ENCODE measurements at regions not wholly inside any gene's neighbourhood (a gene's known extent, or its start where the extent isn't known, plus 50 kb on each side); places are given as distances from the start of the nearest gene placed in this dataset.
"Not testable (repeated sequence)": the region's sequence is repeated elsewhere in the genome, so short reads cannot be mapped to it uniquely, and the experiment has no call there.

DNA sequence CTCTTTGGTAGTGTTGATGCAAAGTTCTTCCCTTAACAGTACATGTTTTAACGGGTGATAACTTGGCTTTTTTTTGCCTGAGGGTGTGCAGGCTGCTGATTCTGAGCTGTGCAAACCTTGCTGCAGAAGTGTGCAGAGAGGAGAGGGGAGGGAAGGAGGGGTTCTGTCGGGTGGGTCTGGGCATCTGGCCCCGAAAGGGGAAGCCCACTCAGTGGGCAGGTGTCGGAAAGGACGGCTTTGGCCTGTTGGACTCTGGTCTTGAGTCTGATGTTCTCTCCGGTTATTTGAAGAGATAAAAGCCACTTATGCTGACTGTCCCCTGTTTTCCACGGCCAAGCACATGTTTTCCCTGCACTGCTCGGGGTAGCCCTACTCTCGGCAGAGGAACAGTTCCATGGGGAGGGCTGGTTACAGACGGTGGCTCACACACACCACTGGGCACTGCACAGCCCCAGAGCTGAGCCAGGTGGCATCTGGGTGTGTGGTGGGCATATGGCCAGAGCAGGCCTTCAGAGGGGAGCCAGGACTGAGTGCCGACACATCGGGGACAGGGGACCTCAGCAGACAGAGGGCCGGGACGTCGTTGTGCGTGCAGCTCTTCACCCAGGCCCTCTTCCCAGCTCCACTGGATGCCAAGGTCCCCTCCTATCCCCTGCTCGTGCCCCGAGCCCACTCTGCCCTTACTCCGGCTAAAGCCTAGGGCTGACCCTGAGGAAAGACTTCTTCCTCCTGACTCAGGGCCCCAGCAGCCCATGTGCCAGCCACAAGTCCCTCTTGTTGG lies 93.2 kb downstream of the TEX29 start:
- no peak for DNase-seq

DNA sequence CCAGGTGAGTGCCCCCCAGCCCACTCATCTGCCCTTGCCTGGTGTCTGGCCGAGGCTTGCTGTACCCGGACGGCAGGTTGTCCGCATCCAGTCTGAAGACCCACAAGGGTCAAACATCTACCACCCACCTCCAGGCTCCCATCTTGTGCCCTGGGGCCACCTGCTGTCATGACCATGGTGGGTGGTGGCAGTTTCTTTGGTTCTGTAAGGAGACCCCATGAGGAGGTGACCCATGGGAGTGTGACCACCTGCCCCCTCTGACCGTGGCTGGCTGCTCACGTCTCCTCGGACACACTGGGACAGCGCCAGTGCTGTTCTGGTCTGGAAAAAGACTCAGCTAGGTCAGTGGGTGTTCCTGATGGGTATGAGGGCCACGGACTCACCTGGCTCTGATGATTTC lies 93.9 kb downstream of the TEX29 start:
- no peak for DNase-seq

DNA sequence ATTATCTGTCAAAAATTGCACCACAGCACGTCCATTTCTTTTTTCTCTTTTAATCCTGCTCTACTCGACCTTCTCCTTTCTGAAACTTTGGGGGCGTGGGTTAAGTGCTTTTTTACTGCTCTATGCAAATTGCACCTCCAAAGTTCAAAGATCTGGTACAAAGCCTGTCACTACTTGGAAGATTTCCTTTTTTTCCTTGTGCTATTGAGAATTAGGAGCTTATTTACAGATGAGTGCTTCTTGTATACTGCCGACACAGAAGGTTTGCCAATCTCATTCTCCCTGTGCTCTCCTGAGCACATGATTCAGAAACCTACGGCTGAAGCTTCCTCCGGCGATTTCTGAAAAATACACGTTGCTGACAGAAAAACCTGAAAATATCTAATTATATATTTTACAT lies 94.8 kb downstream of the TEX29 start:
- DNase-seq, result no peak

DNA sequence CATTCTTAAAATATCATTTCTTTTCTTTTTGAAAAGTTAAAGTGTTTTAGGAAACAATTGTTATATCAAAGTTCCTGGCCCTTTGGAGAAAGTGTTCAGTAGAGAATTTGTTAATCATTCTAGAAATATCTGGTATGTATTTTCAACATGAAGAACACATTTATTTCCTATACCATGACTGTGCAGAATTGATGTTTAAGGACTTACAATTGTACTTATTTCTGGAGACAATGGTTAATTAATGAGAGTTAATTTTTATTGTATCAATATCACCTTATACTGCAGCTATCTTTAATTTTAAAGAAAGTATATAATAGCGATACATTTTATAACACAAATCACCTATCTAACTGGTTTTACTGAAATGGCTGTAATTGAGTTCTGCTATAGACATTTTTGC lies 95.3 kb downstream of the TEX29 start:
- DNase-seq, result no peak

DNA sequence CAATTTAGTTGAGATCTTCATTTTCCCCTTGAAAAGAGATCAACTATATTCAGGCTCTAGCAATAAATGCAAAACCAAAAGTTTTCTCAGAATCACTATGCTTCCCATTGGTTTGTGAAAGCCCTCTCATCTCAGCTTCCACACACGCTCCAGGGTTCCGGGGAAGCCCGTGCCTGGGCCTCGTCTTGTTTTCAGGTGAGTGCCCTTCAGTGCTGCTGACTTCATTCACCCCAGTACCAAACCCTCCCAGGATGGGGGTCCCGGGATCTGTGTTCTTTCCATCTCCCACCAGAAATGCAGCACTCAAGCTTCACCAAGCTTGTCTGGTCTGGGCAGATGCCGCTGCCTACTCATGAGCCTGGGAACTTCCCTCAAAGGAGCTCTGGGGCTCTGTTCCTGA lies 97.7 kb downstream of the TEX29 start:
- DNase-seq, result no peak

DNA sequence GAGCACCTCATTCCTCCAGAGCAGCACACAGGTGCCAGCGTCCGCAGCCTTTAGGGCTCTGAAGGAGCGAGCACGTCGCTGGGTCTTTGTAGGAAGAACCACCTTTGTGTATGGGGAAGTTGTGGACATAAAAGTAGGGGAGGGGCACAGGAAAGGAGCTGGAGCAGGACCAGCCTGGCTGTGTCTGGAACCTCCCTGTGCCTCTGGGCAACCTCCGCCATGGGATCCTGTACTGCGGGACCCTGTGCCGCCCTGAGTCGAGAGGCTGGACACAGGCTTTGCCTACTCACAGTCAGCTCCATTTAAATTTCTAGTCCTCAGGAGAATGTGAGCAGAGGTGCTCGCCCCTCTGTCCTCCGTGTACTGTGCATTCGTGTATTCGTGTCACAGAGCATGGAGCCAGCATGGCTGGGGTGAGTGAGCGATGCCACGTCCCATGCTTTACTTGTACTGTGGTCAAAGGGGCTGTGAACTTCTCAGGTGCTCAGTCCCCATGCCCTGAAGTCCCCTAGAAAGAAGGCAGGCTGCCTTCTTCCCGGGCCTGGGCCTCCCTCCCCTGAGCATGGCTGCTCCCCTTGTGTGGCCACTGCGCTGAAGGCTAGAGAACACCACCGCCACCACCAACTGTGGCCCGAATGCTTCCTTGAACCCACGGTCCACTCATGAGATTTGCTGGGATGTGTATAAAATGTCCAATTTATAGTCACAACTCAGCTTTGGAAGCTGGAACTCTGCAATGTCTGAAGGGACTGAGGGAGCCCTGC lies 99.9 kb downstream of the TEX29 start:
- DNase-seq, result no peak

DNA sequence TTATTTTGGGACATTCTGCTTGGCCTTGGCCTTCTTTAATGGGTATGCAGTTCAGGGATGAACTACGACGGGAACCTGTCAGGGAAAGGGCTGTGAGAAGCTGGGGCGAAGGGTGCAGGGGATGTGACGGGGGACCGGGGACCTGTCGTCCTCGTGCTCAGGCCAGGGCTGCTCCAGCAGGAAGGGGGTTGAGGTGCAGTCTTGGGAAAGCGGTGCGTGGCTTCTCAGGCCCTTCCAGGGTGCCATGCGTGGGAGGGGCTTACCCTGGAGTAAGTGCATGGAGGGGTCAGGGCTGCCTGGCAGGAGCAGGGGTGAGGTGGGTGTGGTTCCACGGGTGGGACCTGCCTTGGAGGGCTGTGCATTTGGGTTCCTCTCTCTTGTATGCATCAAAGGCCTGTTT lies 100.8 kb downstream of the TEX29 start:
- DNase-seq, result no peak

DNA sequence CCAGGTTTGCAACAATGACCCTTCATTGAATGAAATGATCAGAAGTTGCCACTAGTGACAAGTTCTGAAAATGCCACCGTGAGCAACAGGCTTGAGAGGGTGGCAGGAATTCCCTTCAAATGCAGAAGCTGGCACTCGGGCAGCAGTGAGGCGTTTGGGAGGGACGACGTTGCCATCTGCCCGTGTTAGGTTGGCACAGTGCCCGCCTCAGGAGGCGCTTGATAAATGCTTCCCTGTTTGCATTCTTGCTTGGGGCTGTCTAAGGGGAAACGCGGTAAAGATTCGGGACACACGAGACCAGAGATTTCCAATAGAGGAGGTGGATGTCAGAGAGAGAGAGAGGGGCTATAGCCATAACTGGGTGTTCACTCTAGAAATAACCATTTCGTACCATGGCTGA lies 101.9 kb downstream of the TEX29 start:
- DNase-seq, result no peak

DNA sequence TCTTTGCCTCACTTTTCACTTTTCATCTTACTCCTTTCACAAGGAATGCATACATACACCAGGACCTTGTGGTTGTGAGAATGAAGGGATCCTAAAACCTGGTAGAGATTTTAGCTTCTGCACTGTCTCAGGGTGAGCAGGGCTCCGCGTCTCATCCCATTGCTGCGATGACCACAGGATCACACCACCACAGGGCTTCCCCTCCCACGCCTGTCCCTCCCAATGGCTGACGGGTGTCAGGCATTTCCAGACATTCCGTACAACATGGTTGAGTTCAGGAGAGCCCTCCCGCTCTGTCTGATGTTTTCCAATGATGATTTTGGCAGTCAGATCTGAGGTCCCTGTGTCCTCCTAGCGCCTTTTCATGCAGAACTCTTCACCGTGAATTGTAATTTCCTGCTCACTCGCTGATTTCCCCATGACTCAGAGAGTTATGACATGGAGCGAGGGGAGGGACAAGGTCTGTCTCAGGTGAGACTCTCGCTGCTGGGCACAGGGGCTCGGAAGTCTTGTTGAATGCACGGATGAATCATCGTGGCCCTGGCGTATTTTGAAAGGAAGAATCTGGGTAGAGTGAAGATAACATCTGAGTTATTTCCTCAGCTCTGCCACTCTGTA lies 102.8 kb downstream of the TEX29 start:
- DNase-seq, result no peak

DNA sequence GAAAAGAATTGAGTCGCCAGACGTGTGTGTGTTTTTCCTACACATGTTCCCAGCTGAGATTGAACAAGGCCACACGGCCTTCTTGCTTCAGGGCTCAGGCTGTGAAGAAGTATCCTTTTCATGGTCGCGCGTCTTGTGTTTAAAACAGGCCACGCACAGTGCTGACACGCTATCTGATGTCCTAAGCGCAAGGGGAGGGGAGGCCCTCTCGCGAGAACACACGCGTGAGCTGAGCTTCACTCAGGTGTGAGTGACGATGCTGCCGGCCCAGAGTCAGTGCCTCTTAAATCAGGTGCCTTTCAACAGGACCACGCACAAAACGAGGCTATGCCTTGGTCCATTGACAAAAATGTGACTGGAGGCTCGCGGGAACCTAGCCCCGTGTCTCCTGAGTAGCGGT lies 103.7 kb downstream of the TEX29 start:
- DNase-seq, result no peak

DNA sequence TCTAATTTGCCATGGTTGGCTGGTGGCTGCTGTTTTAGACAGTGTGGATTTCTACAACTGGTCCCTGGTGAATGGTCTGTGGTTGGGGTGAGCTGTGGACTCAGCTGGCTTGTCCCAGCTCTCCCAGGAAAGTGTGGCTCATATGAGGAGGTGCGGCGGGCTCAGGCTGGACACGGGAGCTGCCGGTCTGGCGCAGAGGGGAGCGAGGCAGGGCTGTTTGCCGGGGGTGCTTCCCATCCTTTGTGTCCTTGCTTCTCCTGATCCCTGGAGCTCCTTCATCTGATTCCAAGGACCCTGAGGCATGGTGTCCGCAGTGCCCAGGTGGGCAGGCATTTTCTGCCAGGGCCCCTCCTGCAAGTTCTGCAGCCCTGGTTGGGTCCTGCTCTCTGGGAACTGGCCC lies 104.9 kb downstream of the TEX29 start:
- no peak for DNase-seq

DNA sequence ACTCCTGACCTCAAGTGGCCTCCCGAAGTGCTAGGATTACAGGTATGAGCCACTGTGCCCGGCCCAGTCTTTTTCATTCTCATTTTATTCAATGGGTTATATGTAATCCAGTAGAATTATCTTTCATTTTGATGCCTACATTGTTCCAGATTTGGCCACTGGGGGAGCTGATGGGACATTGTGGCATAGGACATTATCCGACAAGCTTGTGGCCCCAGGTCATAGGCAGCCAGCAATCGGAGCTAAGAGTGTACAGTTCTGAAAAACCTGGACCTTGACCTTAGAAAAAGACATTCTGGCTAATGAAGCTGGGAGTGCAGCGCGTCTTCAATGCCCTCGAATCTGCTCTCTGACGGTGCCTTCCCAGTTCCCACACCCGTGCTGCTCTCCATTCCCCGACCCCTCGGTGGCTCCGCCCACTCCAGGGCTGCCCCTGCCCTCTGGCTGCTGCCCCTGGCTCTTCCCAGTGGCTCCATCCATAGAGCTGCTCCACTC lies 108.7 kb downstream of the TEX29 start:
- DNase-seq, result no peak

DNA sequence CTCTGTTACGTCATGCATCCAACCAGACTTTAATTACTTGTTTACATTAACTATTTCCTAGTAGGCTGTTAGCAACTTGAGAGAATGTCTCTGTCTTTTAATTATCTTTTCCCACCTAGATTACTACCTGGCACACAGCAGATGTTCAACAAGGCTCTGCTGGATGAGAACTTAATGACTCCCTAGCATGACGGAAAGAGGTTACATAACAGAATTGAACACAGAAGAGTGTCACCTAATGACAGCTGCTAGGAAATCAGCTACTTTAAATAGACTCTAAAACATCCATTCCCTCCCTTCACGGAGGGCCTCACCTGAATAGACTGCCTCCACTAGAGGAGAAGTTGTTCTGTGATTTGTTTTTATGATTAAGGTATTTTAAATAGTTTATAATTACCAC lies 110.8 kb downstream of the TEX29 start:
- peak; percentile 62 for DNase-seq

DNA sequence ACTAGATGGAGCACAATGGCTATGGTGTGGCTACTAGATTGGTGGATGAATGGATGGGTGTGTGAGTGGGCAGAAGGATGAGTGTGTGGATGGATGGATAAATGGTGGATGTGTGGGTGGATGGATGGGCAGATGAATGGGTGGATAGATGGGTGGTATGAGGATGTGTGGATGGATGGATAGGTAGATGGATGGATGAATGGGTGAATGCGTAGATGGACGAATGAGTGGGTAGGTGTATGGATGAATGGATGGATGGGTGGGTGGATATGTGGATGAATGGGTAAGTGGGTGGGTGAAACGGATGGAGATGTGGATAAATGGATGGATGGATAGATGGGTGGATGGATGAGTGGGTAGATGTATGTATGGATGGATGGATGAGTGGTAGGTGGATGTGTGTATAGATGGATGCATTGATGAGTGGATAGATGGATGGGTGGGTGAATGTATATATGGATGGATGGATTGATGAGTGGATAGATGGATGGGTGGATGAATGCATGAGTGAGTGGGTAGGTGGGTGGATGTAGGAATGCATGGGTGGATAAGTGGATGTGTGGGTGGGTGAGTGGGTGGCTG lies 114.2 kb downstream of the TEX29 start:
- no peak for DNase-seq

DNA sequence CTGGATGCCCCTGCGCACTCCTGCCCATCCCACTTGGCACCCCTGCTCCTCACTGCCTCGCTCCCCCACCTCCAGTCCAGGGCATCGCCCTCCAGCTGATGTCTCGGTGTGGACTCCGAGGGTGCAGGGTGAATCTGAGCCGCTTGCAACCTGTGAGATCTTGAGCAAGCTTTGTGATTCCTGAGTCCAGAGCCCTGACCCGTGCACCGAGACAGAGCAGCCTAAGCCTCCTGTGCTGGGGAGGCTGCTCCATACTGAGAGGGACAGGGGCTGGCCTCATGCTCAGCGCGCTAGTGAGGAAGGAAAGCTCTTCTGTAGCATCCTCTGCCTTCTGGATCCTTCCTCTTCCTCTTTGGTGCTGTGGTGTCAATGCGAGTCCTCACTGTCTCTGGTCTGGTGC lies 116.0 kb downstream of the TEX29 start:
- DNase-seq, result no peak

DNA sequence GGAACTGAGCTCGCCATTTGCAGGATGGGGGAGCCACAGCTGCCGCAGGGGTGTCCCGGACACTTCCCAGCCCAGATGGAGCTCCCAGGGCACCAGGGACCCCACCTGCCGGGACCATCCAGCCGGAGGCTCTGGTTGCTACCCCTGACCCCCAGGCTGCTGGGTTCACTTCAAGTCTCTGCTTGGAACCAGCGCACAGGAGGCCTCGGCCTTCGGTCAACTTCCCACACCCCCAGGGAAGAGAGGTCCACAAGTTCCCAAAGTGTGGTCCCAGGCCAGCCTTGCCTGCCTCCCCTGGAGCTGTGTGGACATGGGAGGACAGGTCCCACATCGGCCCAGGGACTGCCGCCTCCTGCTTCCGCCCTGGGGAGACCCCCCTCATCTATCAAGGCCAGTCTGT lies 117.0 kb downstream of the TEX29 start:
- no peak for DNase-seq

DNA sequence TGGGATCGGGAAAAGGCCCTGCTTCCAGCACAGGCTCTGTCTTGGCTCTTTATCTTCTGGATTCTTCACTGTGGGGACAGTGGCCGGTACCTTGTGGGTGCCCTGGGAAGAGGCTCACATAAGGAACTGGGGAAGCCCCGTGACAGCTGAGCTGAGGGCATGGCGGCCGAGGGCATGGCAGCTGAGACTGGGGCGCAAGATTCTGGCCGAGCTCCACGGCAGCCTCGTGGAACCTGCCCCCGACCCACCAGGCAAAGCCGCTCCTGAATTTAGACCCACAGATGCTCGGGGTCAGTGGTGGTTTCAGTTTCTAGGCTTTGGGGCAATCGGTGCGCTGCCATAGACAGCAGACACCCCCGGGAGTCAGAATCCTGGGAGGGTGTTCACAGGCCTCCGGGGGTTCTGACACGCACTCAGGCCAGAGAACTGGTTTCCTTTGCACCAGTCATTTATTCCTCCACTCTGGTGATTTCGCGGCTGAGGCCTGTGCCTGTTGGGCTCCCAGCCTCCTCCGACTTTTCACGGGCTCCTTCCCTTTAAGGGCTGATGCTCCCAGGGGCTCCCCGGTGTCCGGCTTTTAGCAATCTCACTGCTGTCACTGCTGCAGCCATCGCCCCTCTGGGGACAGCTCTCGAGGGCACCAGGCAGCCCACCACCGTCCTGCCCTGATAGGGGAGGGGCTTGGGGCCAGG lies 117.6 kb downstream of the TEX29 start:
- DNase-seq, result no peak

DNA sequence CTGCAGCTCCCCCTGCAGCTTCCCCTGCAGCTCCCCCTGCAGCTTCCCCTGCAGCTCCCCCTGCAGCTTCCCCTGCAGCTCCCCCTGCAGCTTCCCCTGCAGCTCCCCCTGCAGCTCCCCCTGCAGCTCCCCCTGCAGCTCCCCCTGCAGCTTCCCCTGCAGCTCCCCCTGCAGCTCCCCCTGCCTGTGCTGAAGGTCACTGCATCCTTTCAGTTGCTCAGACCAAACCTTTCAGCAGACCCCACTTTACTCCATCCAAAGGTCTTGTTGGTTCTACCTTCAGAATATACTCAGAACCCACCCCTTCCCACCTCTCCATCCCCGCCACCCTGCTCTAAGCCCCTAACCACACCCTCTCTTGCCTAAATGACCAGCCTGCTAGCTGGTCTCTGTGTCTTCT lies 120.0 kb downstream of the TEX29 start:
- not testable (repeated sequence) for DNase-seq

DNA sequence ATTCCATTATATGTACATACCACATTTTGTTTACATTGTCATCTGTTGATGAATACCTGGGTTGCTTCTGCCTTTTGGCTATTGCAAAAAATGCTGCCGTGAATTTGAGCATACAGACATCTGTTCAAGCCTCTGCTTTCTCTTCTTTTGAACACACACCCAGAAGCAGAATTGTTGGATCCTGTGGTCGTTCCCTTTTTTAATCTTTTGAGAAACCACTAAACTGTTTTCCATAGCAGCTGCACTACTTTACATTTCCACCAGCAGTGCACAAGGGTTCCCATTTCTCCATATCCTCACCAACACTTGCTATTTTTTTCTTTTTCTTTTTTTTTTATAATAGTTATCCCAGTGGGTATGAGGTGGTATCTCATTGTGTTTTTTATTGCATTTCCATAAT lies 123.5 kb downstream of the TEX29 start:
- no peak for DNase-seq

DNA sequence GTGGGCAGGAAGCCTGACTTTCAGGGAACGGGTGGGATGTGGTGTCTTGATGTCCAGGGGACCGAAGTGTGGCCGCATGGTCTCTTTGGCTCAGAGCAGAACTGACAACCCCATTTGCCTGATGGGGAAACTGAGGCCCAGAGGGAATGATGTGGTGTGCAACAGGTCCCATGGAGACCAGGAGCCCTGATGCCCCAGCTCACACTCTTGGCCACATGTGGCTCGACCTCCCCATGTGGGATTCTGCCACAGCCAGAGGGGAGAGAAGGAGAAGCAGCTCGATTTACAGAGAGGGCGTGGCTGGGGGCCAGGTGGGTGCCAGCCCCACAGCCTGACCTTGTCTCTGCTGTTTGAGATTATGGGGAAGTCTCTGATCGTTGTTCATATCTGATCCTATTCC lies 128.1 kb downstream of the TEX29 start:
- DNase-seq, result no peak

DNA sequence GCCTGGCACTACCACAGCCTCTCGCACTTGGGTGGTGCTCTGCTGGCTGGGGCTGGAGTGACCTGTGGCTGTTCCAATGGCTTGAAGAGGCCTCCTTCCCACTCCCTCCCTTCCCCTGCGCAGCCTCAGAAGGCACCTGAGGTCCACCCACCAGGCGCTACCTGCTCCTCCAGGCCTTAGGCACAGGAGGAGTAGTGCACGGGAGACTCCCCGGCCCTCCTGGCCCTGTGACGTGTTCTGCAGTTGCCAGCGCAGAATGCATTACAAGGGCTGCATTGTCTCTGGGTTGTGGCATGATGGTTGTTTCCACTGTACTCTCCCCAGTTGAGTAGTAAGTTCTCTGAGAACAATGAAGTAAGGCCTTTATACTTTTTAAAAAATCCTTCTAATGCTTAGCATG lies 128.6 kb downstream of the TEX29 start:
- no peak for DNase-seq

DNA sequence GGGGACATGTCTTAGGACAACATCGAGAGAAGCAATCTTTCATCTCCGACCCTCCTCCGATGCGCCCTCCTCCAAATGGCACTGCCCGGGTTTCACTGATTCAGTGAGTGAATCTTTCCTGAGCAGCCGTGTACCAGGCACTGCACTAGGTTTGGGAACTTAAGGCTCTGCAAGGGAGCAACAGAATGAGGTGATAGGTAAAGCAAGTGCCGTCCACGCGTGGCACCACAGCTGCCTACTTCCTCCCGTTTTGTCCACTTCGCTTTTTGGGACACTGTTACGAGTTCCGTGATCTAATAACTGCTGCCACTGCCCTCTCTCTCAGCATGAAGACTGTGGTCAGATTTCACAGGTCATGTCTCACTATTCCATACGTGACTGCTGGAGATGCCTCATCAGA lies 131.0 kb downstream of the TEX29 start:
- no peak for DNase-seq
